BLaER1 treated with 17β-estradiol and CSF1 and Interleukin-3, amounts not matched to agents 10 nM and 100 nM (cell line): ENCODE measurements at regions not wholly inside any gene's neighbourhood (a gene's known extent, or its start where the extent isn't known, plus 50 kb on each side); places are given as distances from the start of the nearest gene placed in this dataset.
"Not testable (repeated sequence)": the region's sequence is repeated elsewhere in the genome, so short reads cannot be mapped to it uniquely, and the experiment has no call there.

Source experiments
- H3K27ac ChIP-seq, 11 experiments: shearing (Covaris generic); formaldehyde crosslinking; 2 replicates each; pipeline ENCODE4 v1.8.1; 2022
- H3K27me3 ChIP-seq, 11 experiments: shearing (Covaris generic); formaldehyde crosslinking; 2 replicates each; pipeline ENCODE4 v1.8.1; 2022
- H3K36me3 ChIP-seq, 11 experiments: shearing (Covaris generic); formaldehyde crosslinking; 2 replicates each; pipeline ENCODE4 v1.8.1; 2022
- H3K4me1 ChIP-seq, 10 experiments: shearing (Covaris generic); formaldehyde crosslinking; 2 replicates each; pipeline ENCODE4 v1.8.1; 2022
- H3K4me2 ChIP-seq, 11 experiments: shearing (Covaris generic); formaldehyde crosslinking; 2 replicates each; pipeline ENCODE4 v1.8.1; 2022
- H3K4me3 ChIP-seq, 10 experiments: shearing (Covaris generic); formaldehyde crosslinking; 2 replicates each; pipeline ENCODE4 v1.8.1; 2022
- H3K9ac ChIP-seq, 11 experiments: shearing (Covaris generic); formaldehyde crosslinking; 2 replicates each; pipeline ENCODE4 v1.8.1; 2022
- H3K9me3 ChIP-seq, 11 experiments: shearing (Covaris generic); formaldehyde crosslinking; replicated peaks in 1 of 11; 2 replicates each; pipeline ENCODE4 v1.8.1; 2022
- H4K20me1 ChIP-seq, 11 experiments: shearing (Covaris generic); formaldehyde crosslinking; 2 replicates each; pipeline ENCODE4 v1.8.1; 2022
- Cebpa-rat ChIP-seq, 11 experiments: shearing (Covaris generic); IDR thresholded peaks; 2 replicates each; pipeline ENCODE4 v1.8.1; 2022

GRCh38 chr9:97220894-97221477 lies 86.5 kb upstream of the CCDC180 start:
- H3K36me3 ChIP-seq: no peaks in the 10 kb centered on the region; a peak in 1 of 22 replicates
- H3K27ac ChIP-seq: no peak overlapping the region
- H3K27me3 ChIP-seq: no peaks in the 10 kb centered on the region
- TF ChIP-seq Cebpa-rat (IDR thresholded peaks at IDR 0.05): no peak
- H4K20me1 ChIP-seq: no peaks in the 10 kb centered on the region
- no peak overlapping the region for H3K4me2 ChIP-seq
- no peak overlapping the region for H3K9ac ChIP-seq
- peaks cover 19 to 23% (median 21%) of the 10 kb centered on the region in 11 experiments for H3K9me3 ChIP-seq
- no peaks in the 10 kb centered on the region for H3K4me1 ChIP-seq
- H3K4me3 ChIP-seq: no peak overlapping the region

GRCh38 chr9:97220396-97220795 lies 87.1 kb upstream of the CCDC180 start:
- peaks cover 19 to 23% (median 21%) of the 10 kb centered on the region in 11 experiments for H3K9me3 ChIP-seq
- not testable (repeated sequence) for H3K27me3 ChIP-seq, H4K20me1 ChIP-seq, H3K9ac ChIP-seq, H3K36me3 ChIP-seq, H3K4me3 ChIP-seq, H3K27ac ChIP-seq, H3K4me2 ChIP-seq, H3K4me1 ChIP-seq

- H3K4me1 ChIP-seq, H3K4me3 ChIP-seq, H3K27ac ChIP-seq, H3K36me3 ChIP-seq, H4K20me1 ChIP-seq, H3K9ac ChIP-seq, H3K27me3 ChIP-seq, H3K4me2 ChIP-seq: not testable (repeated sequence)
- H3K9me3 ChIP-seq: peaks cover 19 to 23% (median 21%) of the 10 kb centered on the region in 11 experiments
These were observed 87.9 kb upstream of the CCDC180 start for GRCh38 chr9:97219443-97220140.

- H3K9ac ChIP-seq: not testable (repeated sequence)
These were observed 92.3 kb upstream of the CCDC180 start for GRCh38 chr9:97215127-97215526.

GRCh38 chr9:97214556-97214955 lies 92.9 kb upstream of the CCDC180 start:
- H3K4me2 ChIP-seq: not testable (repeated sequence)

More at GRCh38 chr9:97215127-97215526, 92.3 kb upstream of the CCDC180 start:
- H4K20me1 ChIP-seq, H3K9me3 ChIP-seq, H3K27me3 ChIP-seq, H3K4me1 ChIP-seq, H3K36me3 ChIP-seq, H3K4me3 ChIP-seq, H3K27ac ChIP-seq, H3K4me2 ChIP-seq: not testable (repeated sequence)

GRCh38 chr9:97199683-97200082 lies 107.8 kb upstream of the CCDC180 start:
- H3K27ac ChIP-seq, H3K4me2 ChIP-seq, H4K20me1 ChIP-seq, H3K4me3 ChIP-seq, H3K27me3 ChIP-seq, H3K36me3 ChIP-seq, H3K9ac ChIP-seq, H3K4me1 ChIP-seq: not testable (repeated sequence)
- peaks cover 14 to 39% (median 19%) of the 10 kb centered on the region in 11 experiments for H3K9me3 ChIP-seq

More at GRCh38 chr9:97214556-97214955, 92.9 kb upstream of the CCDC180 start:
- not testable (repeated sequence) for H4K20me1 ChIP-seq, H3K4me3 ChIP-seq, H3K9me3 ChIP-seq, H3K4me1 ChIP-seq, H3K27ac ChIP-seq, H3K27me3 ChIP-seq, H3K36me3 ChIP-seq, H3K9ac ChIP-seq

- H3K4me3 ChIP-seq, H3K9ac ChIP-seq, H3K4me2 ChIP-seq, H3K4me1 ChIP-seq, H3K27ac ChIP-seq, H3K27me3 ChIP-seq, H3K36me3 ChIP-seq, H4K20me1 ChIP-seq: not testable (repeated sequence)
- H3K9me3 ChIP-seq: peaks cover 0 to 18% (median 4%) of the 10 kb centered on the region in 11 experiments; a peak in 6 of 22 replicates
These were observed 113.7 kb upstream of the CCDC180 start for GRCh38 chr9:97193767-97194166.

GRCh38 chr9:97188545-97188944 lies 118.9 kb upstream of the CCDC180 start:
- H3K27me3 ChIP-seq: no peaks in the 10 kb centered on the region
- H3K9me3 ChIP-seq: 0 out of 22 replicates have a peak, but pooled peaks cover 0 to 5% (median 0%) of the 10 kb centered on the region in 11 experiments
- no peak overlapping the region for H3K4me2 ChIP-seq
- H4K20me1 ChIP-seq: no peaks in the 10 kb centered on the region
- no peak overlapping the region for H3K27ac ChIP-seq
- no peak for TF ChIP-seq Cebpa-rat (IDR thresholded peaks at IDR 0.05)
- no peaks in the 10 kb centered on the region for H3K36me3 ChIP-seq
- no peak overlapping the region for H3K9ac ChIP-seq
- no peak overlapping the region for H3K4me3 ChIP-seq
- no peaks in the 10 kb centered on the region for H3K4me1 ChIP-seq

- not testable (repeated sequence) for H3K27me3 ChIP-seq, H4K20me1 ChIP-seq, H3K36me3 ChIP-seq, H3K4me3 ChIP-seq, H3K9ac ChIP-seq, H3K4me1 ChIP-seq, H3K27ac ChIP-seq, H3K4me2 ChIP-seq, H3K9me3 ChIP-seq
These were observed 119.8 kb upstream of the CCDC180 start for GRCh38 chr9:97187706-97188105.

GRCh38 chr9:97186493-97186892 lies 121.0 kb upstream of the CCDC180 start:
- Histone ChIP-seq H3K36me3 (no peaks in the 10 kb centered on the region), H3K9ac (no peak overlapping the region), H3K27me3 (no peaks in the 10 kb centered on the region), H4K20me1 (no peaks in the 10 kb centered on the region), H3K4me2 (no peak overlapping the region), H3K4me1 (no peaks in the 10 kb centered on the region), H3K27ac (no peak overlapping the region), H3K9me3 (no peaks in the 10 kb centered on the region), H3K4me3 (no peak overlapping the region)
- TF ChIP-seq Cebpa-rat (IDR thresholded peaks at IDR 0.05): no peak

GRCh38 chr9:97182532-97182931 lies 124.9 kb upstream of the CCDC180 start:
- H3K36me3 ChIP-seq, H3K4me2 ChIP-seq: not testable (repeated sequence)

More at GRCh38 chr9:97182532-97182931, 124.9 kb upstream of the CCDC180 start:
- H3K4me3 ChIP-seq, H3K4me1 ChIP-seq, H3K27me3 ChIP-seq, H3K9me3 ChIP-seq, H3K9ac ChIP-seq, H3K27ac ChIP-seq, H4K20me1 ChIP-seq: not testable (repeated sequence)
